GM21576 (cell line): ENCODE measurements at regions not wholly inside any gene's neighbourhood (a gene's known extent, or its start where the extent isn't known, plus 50 kb on each side); places are given as distances from the start of the nearest gene placed in this dataset.

ENCODE experiments used
- ATAC-seq: cut with Tn5 transposase; IDR thresholded peaks from one replicate; pipeline ENCODE4 v1.9.1; 2021; ENCODE audit warnings: mild to moderate bottlenecking, moderate library complexity; ENCODE audit not compliant: unreplicated experiment

DNA sequence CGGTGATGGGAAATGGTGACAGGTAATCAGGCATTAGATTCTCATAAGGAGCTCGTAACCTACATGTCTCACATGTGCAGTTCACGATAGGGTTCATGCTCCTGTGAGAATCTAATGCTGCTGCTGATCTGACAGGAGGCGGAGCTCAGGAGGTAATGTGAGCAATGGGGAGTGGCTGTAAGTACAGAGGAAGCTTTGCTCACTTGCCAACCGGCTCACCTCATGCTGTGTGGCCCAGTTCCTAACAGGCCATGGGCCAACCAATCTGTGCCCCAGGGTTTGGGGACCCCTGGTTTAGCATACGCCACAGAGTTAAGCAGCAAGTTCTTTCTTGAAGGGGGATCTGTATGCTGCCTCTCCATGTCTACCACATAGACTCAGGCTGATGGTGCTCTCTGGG lies 133.1 kb downstream of the IQUB start:
- no peak for ATAC-seq

DNA sequence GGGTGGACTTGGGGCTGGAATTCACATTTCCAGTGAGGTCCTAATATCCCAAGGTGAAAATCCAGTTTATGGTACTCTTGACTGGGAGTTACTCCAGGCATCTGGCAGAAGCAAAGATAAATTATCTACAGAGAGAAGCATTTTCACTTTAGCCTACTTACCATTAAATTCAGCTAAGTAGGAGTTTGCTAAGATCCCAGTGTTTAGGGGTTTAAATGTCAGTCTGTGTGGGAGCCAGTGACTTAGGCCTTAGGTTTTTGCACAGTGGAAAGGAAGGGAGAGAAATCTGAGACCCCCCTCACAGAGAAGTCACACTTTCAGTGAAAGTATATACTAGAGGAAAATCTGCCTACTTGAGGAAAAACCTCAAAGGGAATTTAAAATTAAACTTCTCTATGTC lies 134.2 kb downstream of the IQUB start:
- ATAC-seq, result no peak

DNA sequence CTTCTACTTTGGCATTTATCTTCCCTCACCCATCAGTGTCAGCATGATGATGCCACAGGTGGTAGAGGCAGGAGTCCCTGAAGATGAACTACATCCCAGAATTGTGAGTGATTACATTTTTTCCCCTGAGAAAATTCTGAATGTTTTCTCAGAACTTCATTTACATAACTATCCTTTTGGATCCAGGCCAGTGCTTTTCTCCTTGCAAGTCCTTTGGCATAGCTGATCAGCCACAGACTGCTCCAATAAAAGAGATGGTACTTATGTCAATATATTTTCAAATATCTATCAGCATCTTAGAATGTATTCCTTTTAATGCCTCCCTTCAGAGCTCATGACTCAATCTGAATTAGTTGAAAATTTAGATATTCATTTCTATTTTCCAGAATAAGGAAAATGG lies 135.5 kb downstream of the IQUB start:
- ATAC-seq, result no peak

DNA sequence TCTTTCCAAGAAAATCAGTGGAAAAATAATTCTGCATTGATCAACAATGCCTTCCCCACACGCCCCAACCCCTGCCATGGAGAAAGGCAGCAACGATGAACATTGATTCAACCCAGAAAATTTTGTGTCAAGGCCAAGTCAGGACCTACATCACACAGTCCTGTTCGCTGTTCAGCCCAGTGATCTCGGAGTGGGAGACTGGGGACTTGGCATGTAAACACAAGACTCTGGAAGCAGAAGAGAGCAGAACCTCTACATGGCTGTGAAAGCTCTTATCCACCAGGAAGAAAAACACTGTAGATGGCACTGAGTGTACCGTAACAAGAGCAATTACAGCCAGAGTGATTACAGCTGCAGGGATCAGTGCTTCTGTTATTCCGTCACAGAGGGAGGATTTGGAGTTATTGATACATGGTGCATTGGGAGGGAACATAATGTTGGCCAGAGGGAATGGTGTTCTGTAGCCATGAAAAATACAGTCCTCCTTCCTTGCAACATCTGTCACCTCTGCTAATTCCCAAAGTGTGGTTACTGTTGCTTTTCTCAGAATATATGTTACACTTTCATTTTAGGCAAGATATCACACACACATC lies 136.6 kb downstream of the IQUB start:
- ATAC-seq, result no peak

DNA sequence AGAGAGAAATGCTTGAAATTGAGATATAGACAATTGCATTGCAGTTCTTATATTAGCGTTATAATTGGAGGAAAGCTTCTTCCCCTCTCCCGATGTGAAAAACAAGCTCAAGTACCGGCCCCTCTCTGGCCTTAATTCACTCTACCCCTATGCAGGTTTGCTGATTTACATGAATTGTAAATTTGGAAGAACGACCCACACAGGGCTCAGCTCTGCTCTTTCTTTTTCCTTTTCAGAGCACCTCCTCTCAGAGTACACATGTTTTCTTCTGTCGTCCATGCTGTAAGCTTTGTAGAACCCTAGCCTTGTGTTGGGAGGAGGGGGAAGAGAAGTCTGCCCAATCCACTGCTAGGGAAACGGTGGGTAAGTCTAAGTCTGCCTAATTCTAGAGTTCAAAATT lies 140.8 kb downstream of the IQUB start:
- ATAC-seq, result no peak

DNA sequence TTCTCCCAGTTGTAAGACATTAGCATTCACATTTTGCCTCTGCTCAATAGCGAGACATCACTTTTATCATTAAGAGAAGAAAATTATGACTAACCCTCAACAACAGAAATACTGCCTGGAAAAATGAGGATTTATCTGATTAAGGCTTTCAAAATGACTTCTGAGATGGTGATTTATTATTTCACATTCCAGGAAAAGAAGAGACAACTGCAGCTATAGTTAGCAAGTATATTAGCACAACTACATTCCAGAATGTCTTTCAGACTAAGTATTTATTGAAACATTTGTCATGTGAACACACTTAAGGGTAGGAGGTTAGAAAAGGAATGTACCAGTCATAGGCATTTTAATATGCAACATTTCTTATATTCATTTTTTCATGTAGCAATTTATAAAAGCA lies 162.0 kb downstream of the IQUB start:
- ATAC-seq, result no peak

DNA sequence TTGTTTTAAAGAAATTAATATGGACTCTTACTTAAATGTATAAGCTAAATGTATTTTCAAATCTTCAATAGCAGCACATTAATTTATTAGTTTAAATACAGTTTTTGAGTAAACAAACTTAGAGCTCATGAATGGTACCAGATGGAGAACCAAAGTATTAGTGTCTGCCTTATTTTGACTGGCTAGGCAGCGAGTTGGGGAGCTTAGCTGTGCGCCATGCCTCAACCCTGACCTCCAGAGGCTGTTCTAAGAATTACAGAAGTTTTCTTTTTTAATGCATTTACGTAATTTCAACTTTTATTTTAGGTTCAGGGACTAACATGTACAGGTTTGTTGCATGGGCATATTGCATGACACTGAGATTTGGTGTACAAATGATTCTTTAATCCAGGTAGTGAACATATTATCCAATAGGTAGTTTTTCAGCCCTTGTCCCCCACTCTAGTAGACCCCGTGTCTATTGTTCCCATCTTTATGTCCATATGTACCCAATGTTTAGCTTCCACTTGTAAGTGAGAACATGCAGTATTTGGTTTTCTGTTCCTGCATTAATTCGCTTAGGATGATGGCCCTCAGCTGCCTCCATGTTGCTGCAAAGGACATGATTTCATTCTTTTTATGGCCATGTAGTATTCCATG lies 166.8 kb downstream of the IQUB start:
- ATAC-seq, result peak; percentile 91

DNA sequence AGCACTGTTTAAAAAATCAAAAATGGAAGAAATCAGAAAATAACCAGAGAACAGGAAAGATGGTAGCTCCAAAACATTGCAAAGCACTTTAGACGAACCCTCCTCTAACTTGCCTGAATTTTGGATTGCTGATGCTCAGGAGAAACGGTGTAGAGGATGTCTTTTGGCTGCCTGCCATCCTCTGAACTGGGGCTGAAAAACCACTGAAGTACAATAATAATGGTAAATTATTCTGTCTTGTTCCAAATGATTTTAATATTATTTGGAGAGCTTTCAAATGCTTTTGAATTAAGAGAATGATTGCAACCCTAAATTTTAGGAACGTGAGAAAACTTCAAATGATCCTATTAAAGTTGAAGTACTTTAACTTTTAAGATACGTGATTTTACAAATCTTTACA lies 167.3 kb upstream of the SLC13A1 start:
- no peak for ATAC-seq

DNA sequence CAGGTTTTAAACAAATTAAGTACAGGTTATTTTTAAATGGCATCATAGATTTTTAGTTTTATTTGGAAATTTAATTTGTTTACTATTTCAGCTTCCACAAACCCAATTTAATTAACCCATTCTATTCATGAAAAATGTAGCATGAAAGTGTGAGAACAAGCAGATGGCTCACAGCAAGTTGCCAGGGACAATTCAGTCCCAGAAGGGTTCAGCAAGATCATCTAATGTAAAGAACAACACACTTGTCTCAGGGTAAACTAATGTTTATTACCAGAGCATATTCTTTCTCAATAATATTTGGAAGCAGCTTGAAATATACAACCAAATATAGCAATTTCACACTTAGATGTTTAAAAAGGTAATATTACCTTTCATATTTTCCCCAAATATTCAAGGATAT lies 166.9 kb upstream of the SLC13A1 start:
- no peak for ATAC-seq

DNA sequence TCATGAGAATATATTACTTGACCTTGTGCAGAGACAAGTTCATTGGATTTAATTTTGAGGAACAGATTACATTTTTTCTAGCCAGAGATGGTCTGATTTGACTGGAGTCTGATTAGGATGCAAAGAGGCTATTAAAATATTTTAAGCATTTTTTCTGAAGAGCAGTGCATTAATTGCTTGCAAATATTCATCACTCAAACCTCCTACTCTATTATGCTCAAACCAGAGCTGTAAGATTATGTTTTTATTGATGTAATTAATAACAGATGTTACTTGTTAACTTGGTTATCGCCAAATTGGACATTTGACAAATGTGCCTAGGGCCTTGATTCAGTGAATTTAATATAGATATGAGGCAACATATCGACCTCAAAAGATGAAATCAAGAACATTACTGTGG lies 160.9 kb upstream of the SLC13A1 start:
- no peak for ATAC-seq

DNA sequence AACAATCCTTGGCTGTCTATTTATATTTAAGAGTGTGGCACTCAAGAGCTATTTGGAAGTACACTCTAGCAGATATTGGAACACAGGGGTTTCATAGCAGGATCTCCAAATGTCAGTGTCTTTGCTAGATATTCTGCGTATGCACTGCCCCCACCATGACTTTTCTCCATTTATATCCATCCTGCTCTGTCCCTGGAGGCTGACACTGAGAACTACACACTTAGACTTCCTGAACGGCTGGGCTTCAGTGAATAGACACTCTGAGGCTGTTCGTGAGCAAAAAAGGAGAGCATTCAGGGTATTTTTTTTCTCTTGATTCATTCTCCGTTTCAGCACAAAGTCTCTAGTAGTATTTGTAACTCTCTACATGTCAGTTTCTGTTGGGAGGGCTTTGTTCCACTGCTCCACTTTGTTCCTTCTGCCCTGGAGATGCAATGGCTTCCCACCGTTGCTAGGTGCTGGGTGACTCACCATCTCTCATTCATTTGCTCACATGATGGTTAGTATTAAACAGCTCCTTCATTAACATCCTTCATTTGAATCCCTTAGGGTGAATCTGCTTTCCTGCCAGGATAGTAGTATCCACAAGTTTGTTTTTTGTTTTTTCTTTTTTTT lies 155.9 kb upstream of the SLC13A1 start:
- no peak for ATAC-seq

DNA sequence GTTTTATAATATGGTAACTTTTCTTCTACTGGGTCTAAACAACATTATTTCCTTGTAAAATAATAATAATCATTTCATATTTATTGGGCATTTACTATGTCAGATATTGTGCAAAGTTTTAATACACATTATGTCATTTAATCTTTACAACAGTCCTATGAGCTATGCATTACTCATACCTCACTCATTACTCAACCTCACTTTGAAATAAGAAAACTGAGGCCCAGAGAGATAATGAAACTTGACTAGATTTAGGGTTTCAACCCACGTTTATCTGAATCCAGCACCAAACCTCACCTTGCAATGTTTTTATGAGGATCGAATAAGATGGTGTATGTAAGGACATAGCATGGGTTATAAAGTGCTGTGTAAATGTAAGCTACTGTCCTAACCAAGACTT lies 153.2 kb upstream of the SLC13A1 start:
- ATAC-seq, result no peak

DNA sequence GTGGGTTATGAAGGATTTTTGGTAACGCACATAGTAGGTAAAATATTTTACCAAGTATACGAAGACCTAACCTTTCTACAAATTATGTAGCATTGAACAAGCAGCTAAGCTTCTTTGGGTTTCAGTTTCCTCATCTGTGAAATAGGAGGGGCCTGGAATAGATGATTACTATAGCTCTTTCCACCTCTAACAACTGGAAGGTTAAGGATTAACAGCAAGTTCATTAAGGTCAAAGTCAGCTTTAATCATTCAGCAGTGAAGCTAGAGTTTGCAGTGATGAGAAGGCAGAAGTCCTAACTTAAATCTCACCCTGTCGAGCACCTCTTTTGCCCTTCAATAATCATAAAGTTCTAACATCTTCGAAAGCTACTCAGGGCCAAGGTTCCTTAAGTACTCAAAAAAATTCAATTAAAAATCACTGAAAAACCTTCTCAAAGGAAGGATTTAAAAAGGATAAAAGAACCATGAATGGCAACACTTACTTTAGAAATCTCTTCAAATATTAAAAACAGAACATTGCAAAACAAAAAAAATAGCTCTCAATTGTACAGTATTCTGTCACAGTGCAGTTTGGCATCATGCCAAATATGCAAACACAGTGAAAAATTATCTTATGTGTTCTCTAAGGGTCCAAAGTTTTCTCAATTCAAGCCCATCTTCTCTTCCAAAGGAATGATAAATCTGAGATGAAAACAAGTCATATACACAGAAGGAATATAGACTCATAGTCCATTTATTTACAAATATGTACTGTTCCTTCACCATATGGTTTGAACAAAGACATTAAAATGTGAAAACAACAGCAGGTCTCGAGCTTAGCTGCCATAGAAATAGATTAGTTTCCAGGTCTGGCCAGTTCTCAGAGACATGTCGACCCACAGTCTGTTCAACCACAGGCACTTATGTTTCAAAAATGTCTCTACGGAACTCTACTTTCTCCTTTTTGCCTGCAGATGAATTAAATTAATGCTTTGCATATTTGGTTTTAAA lies 152.0 kb upstream of the SLC13A1 start:
- ATAC-seq, result no peak

DNA sequence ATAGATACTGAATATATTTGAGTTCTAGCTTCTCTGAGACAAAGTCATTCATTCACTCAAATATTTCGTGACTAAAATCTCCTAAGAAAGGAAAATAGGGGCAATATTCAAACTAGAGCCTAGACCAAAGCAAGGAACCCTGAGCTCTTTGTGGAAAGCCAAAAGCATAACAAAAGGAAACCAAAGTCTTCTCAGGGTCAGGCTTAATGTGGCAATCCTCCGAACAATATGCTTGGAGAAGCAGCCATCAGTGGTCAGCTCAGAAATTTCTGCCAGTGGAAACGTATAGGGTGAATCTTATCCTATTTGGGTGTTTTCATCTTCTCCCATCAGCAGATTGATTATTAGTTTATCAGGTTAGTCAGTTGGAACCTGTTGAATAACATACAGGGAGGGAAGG lies 151.3 kb upstream of the SLC13A1 start:
- no peak for ATAC-seq

DNA sequence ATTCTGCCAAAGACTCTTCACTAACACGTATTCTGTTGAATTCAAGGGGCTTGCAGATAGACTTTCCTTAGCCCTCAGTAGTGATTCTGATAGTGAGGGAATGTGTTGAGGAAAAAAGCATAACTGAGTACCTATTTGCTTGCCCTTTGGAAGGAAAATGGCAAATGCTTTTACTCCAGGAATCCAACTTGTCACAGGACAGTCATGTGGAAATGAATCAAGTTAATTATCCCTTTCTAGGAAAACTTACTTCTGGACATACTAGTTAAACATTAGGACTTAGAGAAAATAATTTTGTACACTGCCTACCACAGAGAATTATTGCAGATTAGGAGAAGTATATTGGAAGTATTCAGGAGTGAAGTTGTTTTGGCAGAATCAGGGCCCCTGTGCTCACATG lies 148.9 kb upstream of the SLC13A1 start:
- ATAC-seq, result no peak

DNA sequence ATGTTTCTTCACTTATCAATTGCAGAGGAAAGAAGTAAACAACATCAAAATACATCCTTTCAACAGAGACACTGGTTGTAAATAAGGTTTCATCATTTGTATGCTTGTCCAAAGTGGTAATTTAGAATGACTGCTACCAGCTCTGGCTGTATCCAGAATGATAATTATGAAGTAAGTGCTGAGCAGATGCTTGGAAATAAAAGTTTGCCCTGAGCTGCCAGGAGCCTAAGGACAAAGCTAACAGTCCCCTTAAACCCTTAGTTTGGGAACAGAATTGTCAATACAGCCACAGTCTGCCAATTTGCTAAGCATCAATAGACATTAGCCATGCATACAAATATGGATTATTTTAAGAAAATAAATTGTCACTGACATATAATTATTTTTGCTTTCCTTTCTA lies 147.0 kb upstream of the SLC13A1 start:
- no peak for ATAC-seq

DNA sequence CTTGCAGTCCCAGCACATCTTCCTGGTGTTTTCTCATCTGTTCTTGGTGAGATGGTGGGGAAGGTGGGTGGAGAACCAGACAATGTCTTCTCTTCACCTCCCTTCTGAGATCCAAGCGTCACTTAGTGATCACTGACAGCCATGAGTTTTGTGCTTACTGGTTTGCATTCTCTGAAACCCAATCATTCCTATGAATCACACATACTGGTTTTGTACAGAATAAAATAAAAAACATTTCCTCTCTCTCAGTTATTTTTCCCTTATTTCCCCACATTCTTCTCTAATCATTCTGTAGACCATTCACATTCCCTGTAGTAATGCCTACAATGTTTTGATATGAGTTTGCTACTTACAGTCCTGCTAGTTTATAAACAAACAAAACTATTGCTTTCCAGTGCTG lies 143.8 kb upstream of the SLC13A1 start:
- no peak for ATAC-seq

DNA sequence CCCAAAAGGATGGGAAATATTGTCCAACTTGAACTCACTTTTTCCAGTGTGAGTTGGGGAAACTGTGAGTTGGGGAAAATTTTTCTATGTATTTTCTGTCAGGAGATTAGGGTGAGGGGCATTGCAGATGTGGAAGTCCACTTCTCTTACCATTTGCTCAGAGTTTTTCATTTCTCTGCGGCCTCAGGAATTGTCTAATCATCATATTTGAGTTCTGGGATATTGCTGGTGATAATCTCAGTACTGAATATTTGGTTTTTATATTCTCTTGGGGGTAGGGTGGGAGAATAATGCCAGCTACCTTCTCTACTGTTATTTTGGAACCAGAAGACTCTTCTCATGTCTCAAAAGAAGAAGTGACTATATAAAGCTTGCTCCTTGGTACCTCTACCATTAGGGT lies 141.3 kb upstream of the SLC13A1 start:
- ATAC-seq, result no peak

DNA sequence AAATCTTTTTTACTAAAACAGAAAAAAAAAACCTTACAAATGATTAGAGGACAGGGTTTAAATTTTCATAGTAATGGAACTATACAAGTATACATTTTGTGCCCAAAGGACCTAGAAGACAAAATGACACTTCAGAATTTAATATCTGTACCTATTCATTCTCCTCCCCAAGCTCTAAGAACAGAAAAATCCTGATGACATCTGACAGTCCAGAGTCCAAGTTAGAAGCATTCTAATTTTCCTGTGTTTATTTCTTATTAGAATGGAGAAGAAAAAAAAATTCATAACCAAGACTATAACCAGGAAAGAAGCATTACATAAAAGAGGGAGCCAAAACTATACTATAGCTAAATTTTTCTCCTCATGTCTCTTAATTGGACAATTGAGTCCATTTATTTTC lies 138.9 kb upstream of the SLC13A1 start:
- no peak for ATAC-seq

DNA sequence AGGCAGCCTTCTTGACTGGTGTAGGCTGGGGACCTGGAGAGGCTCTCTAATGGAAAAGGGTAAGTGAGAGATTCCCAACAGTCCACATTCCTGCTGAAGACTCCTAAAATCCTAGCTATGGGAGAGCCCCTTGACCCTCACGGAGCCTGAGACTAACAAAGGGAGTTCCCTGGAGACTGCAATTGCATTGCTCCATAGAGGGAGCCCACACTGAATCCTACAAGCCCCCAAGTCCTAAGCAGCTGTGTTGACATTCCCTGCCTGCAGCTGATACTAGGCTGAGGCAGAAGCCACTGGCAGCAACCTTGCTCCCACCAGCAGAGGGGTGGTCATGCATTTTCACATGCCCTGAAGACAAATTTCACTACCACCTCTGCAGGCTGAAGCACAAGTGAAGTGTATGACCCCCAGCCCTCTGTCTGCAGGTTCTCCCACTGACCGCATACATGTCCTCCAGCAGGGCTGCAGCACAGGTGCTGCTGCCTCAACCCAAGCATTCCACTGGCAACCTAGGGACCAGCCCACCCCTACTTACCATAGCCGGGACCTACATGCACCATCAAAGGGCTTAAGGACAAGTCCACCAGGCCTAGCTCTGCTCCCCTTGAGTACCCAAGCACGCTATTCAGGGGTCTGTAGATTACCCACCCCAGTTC lies 130.3 kb upstream of the SLC13A1 start:
- ATAC-seq, result no peak

DNA sequence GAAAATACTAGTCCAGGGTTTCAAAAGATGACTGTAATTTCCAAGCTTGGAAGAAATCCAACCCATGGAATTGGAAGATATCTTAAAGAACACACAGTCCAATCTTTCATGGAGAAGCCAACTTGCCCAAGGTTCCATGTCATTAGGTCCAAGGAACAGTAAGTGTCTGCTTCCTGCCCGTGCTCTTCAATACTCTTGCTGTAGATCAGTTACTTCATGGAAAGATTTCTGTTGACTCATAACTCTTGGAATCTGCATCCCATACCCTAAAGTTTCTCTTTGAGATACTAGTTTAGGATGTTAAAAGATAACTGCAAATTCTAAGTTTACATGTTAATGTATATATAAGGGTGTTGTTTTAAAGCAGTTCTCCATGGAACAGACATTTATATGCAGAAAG lies 127.9 kb upstream of the SLC13A1 start:
- no peak for ATAC-seq
